GM12872 (cell line): ENCODE measurements at regions not wholly inside any gene's neighbourhood (a gene's known extent, or its start where the extent isn't known, plus 50 kb on each side); places are given as distances from the start of the nearest gene placed in this dataset.

Source experiments
- CTCF ChIP-seq: IDR thresholded peaks from 3 replicates; pipeline ENCODE4 v1.5.1; 2011; ENCODE audit warnings: low read depth, mild to moderate bottlenecking, low read length, moderate library complexity; ENCODE audit not compliant: insufficient read depth

- no peak for TF ChIP-seq CTCF
These were observed 135.4 kb upstream of the FBN2 start for GRCh38 chr5:128673411-128673957.

- TF ChIP-seq CTCF: no peak
These were observed 135.9 kb upstream of the FBN2 start for GRCh38 chr5:128673970-128674369.

GRCh38 chr5:128674837-128675446, 136.9 kb upstream of the FBN2 start:
- peak; percentile 64 for TF ChIP-seq CTCF

- no peak for TF ChIP-seq CTCF
These were observed 143.1 kb upstream of the FBN2 start for GRCh38 chr5:128681096-128681495.

GRCh38 chr5:128681764-128682592, 143.9 kb upstream of the FBN2 start:
- no peak for TF ChIP-seq CTCF

GRCh38 chr5:128682669-128683068, 144.6 kb upstream of the FBN2 start:
- TF ChIP-seq CTCF: no peak

- no peak for TF ChIP-seq CTCF
These were observed 146.9 kb upstream of the FBN2 start for GRCh38 chr5:128684961-128685360.
